ENCODE measurements at regions not wholly inside any gene's neighbourhood (a gene's known extent, or its start where the extent isn't known, plus 50 kb on each side); places are given as distances from the start of the nearest gene placed in this dataset.
"Not testable (repeated sequence)": the region's sequence is repeated elsewhere in the genome, so short reads cannot be mapped to it uniquely, and the experiment has no call there.

GRCh38 chr12:58671196-58671595, 249.1 kb downstream of the LRIG3 start:
- Histone ChIP-seq H3K27me3 (ENCODE audit: control insufficient read depth in 1 of 2, insufficient read depth in 2 of 2, low read length in 2 of 2) (no peaks in the 10 kb centered on the region), H3K9ac (ENCODE audit: low read depth in 1 of 2, low read length in 2 of 2) (no peak overlapping the region)

DNA sequence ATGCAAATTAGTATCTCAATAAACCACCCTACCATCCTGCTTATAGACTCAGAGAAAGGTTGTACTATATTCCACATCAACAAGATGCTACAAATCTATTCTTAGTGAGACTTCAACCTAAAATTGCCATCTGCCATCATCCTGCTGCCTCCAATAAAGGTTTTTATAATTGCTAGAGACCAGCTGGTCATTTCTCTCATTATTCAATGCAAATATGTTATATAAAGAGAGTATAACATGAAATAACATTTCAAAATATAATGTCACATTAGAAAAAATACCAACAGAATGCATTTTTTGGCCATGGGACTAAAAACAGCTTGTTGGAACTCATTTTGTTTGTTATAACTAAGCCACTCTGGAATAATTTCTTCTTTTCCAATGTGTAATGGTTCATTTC, 247.3 kb downstream of the LRIG3 start:
- H3K9ac ChIP-seq (ENCODE audit: low read depth in 1 of 2, low read length in 2 of 2) = no peak overlapping the region
- no peak overlapping the region for H3K27ac ChIP-seq (ENCODE audit: low read depth, low read length)
- no peaks in the 10 kb centered on the region for H3K9me3 ChIP-seq (ENCODE audit: control insufficient read depth in 1 of 2, low read length in 2 of 2)
- no peaks in the 10 kb centered on the region for H3K4me1 ChIP-seq (ENCODE audit: control insufficient read depth in 1 of 2, insufficient read depth in 2 of 2, low read length in 2 of 2)
- no peaks in the 10 kb centered on the region for H3K27me3 ChIP-seq (ENCODE audit: control insufficient read depth in 1 of 2, insufficient read depth in 2 of 2, low read length in 2 of 2)
- H3K4me3 ChIP-seq (ENCODE audit: low read depth in 1 of 2, low read length in 2 of 2) = no peak overlapping the region
- no peaks in the 10 kb centered on the region for H3K36me3 ChIP-seq (ENCODE audit: control insufficient read depth in 1 of 2, insufficient read depth in 2 of 2, low read length in 2 of 2)

More at GRCh38 chr12:58671196-58671595, 249.1 kb downstream of the LRIG3 start:
- Histone ChIP-seq H3K27ac (ENCODE audit: low read depth, low read length) (no peak overlapping the region), H3K9me3 (ENCODE audit: control insufficient read depth in 1 of 2, low read length in 2 of 2) (no peaks in the 10 kb centered on the region), H3K4me3 (ENCODE audit: low read depth in 1 of 2, low read length in 2 of 2) (no peak overlapping the region), H3K4me1 (ENCODE audit: control insufficient read depth in 1 of 2, insufficient read depth in 2 of 2, low read length in 2 of 2) (no peaks in the 10 kb centered on the region), H3K36me3 (ENCODE audit: control insufficient read depth in 1 of 2, insufficient read depth in 2 of 2, low read length in 2 of 2) (no peaks in the 10 kb centered on the region)

DNA sequence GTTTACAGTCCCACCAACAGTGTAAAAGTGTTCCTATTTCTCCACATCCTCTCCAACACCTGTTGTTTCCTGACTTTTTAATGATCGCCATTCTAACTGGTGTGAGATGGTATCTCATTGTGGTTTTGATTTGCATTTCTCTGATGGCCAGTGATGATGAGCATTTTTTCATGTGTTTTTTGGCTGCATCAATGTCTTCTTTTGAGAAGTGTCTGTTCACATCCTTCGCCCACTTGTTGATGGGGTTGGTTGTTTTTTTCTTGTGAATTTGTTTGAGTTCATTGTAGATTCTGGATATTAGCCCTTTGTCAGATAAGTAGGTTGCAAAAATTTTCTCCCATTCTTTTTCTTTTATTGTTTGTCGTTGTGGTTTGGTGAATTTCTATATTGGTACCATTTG, 242.5 kb downstream of the LRIG3 start:
- H3K4me3 ChIP-seq (ENCODE audit: low read depth in 1 of 2, low read length in 2 of 2); H3K27me3 ChIP-seq (ENCODE audit: control insufficient read depth in 1 of 2, insufficient read depth in 2 of 2, low read length in 2 of 2); H3K9ac ChIP-seq (ENCODE audit: low read depth in 1 of 2, low read length in 2 of 2); H3K36me3 ChIP-seq (ENCODE audit: control insufficient read depth in 1 of 2, insufficient read depth in 2 of 2, low read length in 2 of 2); H3K4me1 ChIP-seq (ENCODE audit: control insufficient read depth in 1 of 2, insufficient read depth in 2 of 2, low read length in 2 of 2); H3K27ac ChIP-seq (ENCODE audit: low read depth, low read length): not testable (repeated sequence)
- H3K9me3 ChIP-seq (ENCODE audit: control insufficient read depth in 1 of 2, low read length in 2 of 2) = peaks cover 10 to 17% of the 10 kb centered on the region in 2 donors

DNA sequence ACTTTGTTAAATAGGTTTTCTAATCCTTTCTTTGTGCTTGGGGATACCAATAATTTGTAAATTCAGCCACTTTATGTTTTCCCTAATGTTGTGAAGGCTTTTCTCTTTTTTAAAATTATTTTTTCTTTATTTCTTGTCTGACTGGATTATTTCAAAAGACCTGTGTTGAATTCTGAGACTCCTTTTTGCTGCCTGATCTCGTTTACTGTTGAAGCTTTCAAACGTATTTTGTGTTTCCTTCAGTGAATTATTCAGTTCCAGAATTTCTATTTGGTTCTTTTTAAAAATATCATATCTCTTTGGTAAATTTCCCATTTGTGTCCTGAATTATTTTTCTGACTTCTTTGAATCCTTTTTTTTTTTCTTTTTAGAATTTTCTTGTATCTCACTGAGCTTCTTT, 241.6 kb downstream of the LRIG3 start:
- H3K4me3 ChIP-seq (ENCODE audit: low read depth in 1 of 2, low read length in 2 of 2) = no peak overlapping the region
- no peak overlapping the region for H3K27ac ChIP-seq (ENCODE audit: low read depth, low read length)
- no peaks in the 10 kb centered on the region for H3K36me3 ChIP-seq (ENCODE audit: control insufficient read depth in 1 of 2, insufficient read depth in 2 of 2, low read length in 2 of 2)
- no peaks in the 10 kb centered on the region for H3K27me3 ChIP-seq (ENCODE audit: control insufficient read depth in 1 of 2, insufficient read depth in 2 of 2, low read length in 2 of 2)
- H3K4me1 ChIP-seq (ENCODE audit: control insufficient read depth in 1 of 2, insufficient read depth in 2 of 2, low read length in 2 of 2) = no peaks in the 10 kb centered on the region
- H3K9ac ChIP-seq (ENCODE audit: low read depth in 1 of 2, low read length in 2 of 2) = no peak overlapping the region
- H3K9me3 ChIP-seq (ENCODE audit: control insufficient read depth in 1 of 2, low read length in 2 of 2) = peaks cover 10 to 17% of the 10 kb centered on the region in 2 donors

DNA sequence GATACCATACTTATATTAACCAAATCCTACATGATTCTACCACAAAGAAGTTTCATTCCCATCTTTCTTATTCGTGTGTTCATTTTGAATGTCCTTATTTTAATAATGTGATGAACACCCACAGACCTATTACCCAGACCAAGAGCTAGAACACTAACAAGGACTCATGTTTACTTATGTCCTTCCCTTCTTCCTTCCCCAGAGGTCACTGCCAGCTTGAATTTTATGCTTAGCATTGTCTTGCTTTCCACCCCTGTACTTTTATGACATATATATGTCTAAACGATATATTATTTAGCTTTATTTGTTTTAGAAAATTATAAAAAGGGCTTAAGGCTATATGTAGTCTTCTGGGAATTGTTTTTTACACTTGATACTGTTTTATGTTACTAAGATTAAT, 238.6 kb downstream of the LRIG3 start:
- H3K9ac ChIP-seq (ENCODE audit: low read depth in 1 of 2, low read length in 2 of 2) = no peak overlapping the region
- no peaks in the 10 kb centered on the region for H3K27me3 ChIP-seq (ENCODE audit: control insufficient read depth in 1 of 2, insufficient read depth in 2 of 2, low read length in 2 of 2)
- H3K9me3 ChIP-seq (ENCODE audit: control insufficient read depth in 1 of 2, low read length in 2 of 2) = peaks cover 10 to 17% of the 10 kb centered on the region in 2 donors
- H3K4me1 ChIP-seq (ENCODE audit: control insufficient read depth in 1 of 2, insufficient read depth in 2 of 2, low read length in 2 of 2) = no peaks in the 10 kb centered on the region
- no peaks in the 10 kb centered on the region for H3K36me3 ChIP-seq (ENCODE audit: control insufficient read depth in 1 of 2, insufficient read depth in 2 of 2, low read length in 2 of 2)
- no peak overlapping the region for H3K4me3 ChIP-seq (ENCODE audit: low read depth in 1 of 2, low read length in 2 of 2)
- no peak overlapping the region for H3K27ac ChIP-seq (ENCODE audit: low read depth, low read length)

- Histone ChIP-seq H3K9me3 (ENCODE audit: control insufficient read depth in 1 of 2, low read length in 2 of 2) (no peaks in the 10 kb centered on the region), H3K9ac (ENCODE audit: low read depth in 1 of 2, low read length in 2 of 2) (no peak overlapping the region), H3K27ac (ENCODE audit: low read depth, low read length) (no peak overlapping the region)
Observed at GRCh38 chr12:58695263-58695662, 225.0 kb downstream of the LRIG3 start.

DNA sequence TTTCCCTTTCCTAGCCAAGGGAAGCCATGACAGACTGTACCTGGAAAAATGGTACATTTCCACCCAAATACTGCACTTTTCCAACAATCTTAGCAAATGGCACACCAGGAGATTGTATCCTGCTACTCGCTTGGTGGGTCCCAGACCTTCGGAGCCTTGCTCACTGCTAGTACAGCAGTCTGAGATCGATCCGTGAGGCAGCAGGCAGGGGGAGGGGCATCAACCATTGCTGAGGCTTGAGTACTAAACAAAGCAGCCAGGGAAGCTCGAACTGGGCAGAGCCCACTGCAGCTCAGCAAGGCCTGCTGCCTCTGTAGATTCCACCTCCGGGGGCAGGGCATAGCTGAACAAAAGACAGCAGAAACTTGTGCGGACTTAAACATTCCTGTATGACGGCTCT, 218.8 kb downstream of the LRIG3 start:
- Histone ChIP-seq H3K9ac (ENCODE audit: low read depth in 1 of 2, low read length in 2 of 2) (no peak overlapping the region), H3K9me3 (ENCODE audit: control insufficient read depth in 1 of 2, low read length in 2 of 2) (no peaks in the 10 kb centered on the region), H3K27ac (ENCODE audit: low read depth, low read length) (no peak overlapping the region), H3K4me1 (ENCODE audit: control insufficient read depth in 1 of 2, insufficient read depth in 2 of 2, low read length in 2 of 2) (no peaks in the 10 kb centered on the region), H3K27me3 (ENCODE audit: control insufficient read depth in 1 of 2, insufficient read depth in 2 of 2, low read length in 2 of 2) (no peaks in the 10 kb centered on the region), H3K4me3 (ENCODE audit: low read depth in 1 of 2, low read length in 2 of 2) (no peak overlapping the region), H3K36me3 (ENCODE audit: control insufficient read depth in 1 of 2, insufficient read depth in 2 of 2, low read length in 2 of 2) (no peaks in the 10 kb centered on the region)

More at GRCh38 chr12:58695263-58695662, 225.0 kb downstream of the LRIG3 start:
- no peaks in the 10 kb centered on the region for H3K4me1 ChIP-seq (ENCODE audit: control insufficient read depth in 1 of 2, insufficient read depth in 2 of 2, low read length in 2 of 2)
- no peaks in the 10 kb centered on the region for H3K27me3 ChIP-seq (ENCODE audit: control insufficient read depth in 1 of 2, insufficient read depth in 2 of 2, low read length in 2 of 2)
- no peaks in the 10 kb centered on the region for H3K36me3 ChIP-seq (ENCODE audit: control insufficient read depth in 1 of 2, insufficient read depth in 2 of 2, low read length in 2 of 2)
- no peak overlapping the region for H3K4me3 ChIP-seq (ENCODE audit: low read depth in 1 of 2, low read length in 2 of 2)

- Histone ChIP-seq H3K36me3 (ENCODE audit: control insufficient read depth in 1 of 2, insufficient read depth in 2 of 2, low read length in 2 of 2) (no peaks in the 10 kb centered on the region), H3K9ac (ENCODE audit: low read depth in 1 of 2, low read length in 2 of 2) (no peak overlapping the region), H3K4me3 (ENCODE audit: low read depth in 1 of 2, low read length in 2 of 2) (no peak overlapping the region), H3K4me1 (ENCODE audit: control insufficient read depth in 1 of 2, insufficient read depth in 2 of 2, low read length in 2 of 2) (no peaks in the 10 kb centered on the region), H3K27me3 (ENCODE audit: control insufficient read depth in 1 of 2, insufficient read depth in 2 of 2, low read length in 2 of 2) (no peaks in the 10 kb centered on the region), H3K9me3 (ENCODE audit: control insufficient read depth in 1 of 2, low read length in 2 of 2) (no peaks in the 10 kb centered on the region), H3K27ac (ENCODE audit: low read depth, low read length) (no peak overlapping the region)
Observed at GRCh38 chr12:58703866-58704265, 216.4 kb downstream of the LRIG3 start.

- not testable (repeated sequence) for H3K9ac ChIP-seq (ENCODE audit: low read depth in 1 of 2, low read length in 2 of 2); H3K27me3 ChIP-seq (ENCODE audit: control insufficient read depth in 1 of 2, insufficient read depth in 2 of 2, low read length in 2 of 2); H3K9me3 ChIP-seq (ENCODE audit: control insufficient read depth in 1 of 2, low read length in 2 of 2); H3K4me1 ChIP-seq (ENCODE audit: control insufficient read depth in 1 of 2, insufficient read depth in 2 of 2, low read length in 2 of 2); H3K36me3 ChIP-seq (ENCODE audit: control insufficient read depth in 1 of 2, insufficient read depth in 2 of 2, low read length in 2 of 2); H3K4me3 ChIP-seq (ENCODE audit: low read depth in 1 of 2, low read length in 2 of 2); H3K27ac ChIP-seq (ENCODE audit: low read depth, low read length)
Observed at GRCh38 chr12:58704770-58705169, 215.5 kb downstream of the LRIG3 start.

DNA sequence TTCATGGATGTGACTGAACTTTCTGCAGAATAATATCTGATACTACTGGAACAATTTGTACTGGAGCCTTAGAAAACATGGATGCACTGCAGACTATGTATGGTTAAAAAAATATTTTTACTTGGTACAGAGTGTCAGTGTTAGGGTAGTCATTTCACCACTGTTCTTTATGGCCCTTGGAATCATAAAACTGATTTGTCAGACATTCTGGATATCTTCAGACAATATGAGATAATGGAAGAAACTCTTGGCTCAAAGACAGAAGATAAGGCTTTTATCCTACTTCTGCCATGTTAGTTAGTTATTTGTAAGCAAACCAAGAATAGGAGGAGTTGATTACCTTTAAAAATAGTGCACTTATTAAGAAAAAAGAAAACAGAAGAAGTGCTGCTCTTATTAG, 209.4 kb downstream of the LRIG3 start:
- Histone ChIP-seq H3K4me3 (ENCODE audit: low read depth in 1 of 2, low read length in 2 of 2) (no peak overlapping the region), H3K4me1 (ENCODE audit: control insufficient read depth in 1 of 2, insufficient read depth in 2 of 2, low read length in 2 of 2) (no peaks in the 10 kb centered on the region), H3K36me3 (ENCODE audit: control insufficient read depth in 1 of 2, insufficient read depth in 2 of 2, low read length in 2 of 2) (no peaks in the 10 kb centered on the region), H3K9ac (ENCODE audit: low read depth in 1 of 2, low read length in 2 of 2) (no peak overlapping the region), H3K9me3 (ENCODE audit: control insufficient read depth in 1 of 2, low read length in 2 of 2) (peaks cover 0 to 5% of the 10 kb centered on the region in 2 donors), H3K27ac (ENCODE audit: low read depth, low read length) (no peak overlapping the region), H3K27me3 (ENCODE audit: control insufficient read depth in 1 of 2, insufficient read depth in 2 of 2, low read length in 2 of 2) (no peaks in the 10 kb centered on the region)

DNA sequence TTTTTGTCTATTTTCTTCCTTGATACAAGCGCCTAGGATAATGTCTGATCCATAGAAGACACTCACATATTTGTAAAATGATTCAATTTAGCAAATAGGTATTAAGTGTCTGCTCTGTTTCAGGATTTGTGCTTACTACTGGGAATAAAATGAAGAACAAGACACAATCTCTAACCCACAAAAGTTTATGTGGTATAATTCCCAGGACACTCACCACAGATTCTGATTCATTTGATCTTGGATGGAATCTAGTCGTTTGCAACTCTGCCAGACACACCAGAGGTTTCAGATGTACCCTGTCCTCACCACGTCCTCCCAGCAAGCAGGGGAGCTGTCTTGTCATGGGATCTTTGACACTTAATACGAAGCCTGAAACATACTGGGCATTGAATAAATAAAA, 208.3 kb downstream of the LRIG3 start:
- no peak overlapping the region for H3K4me3 ChIP-seq (ENCODE audit: low read depth in 1 of 2, low read length in 2 of 2)
- H3K27me3 ChIP-seq (ENCODE audit: control insufficient read depth in 1 of 2, insufficient read depth in 2 of 2, low read length in 2 of 2) = no peaks in the 10 kb centered on the region
- H3K27ac ChIP-seq (ENCODE audit: low read depth, low read length) = no peak overlapping the region
- no peak overlapping the region for H3K9ac ChIP-seq (ENCODE audit: low read depth in 1 of 2, low read length in 2 of 2)
- peaks cover 0 to 5% of the 10 kb centered on the region in 2 donors for H3K9me3 ChIP-seq (ENCODE audit: control insufficient read depth in 1 of 2, low read length in 2 of 2)
- H3K36me3 ChIP-seq (ENCODE audit: control insufficient read depth in 1 of 2, insufficient read depth in 2 of 2, low read length in 2 of 2) = no peaks in the 10 kb centered on the region
- no peaks in the 10 kb centered on the region for H3K4me1 ChIP-seq (ENCODE audit: control insufficient read depth in 1 of 2, insufficient read depth in 2 of 2, low read length in 2 of 2)
